NCI-H82 treated with DMSO at 0.1 percent for 48 hours (cell line): ENCODE measurements at regions not wholly inside any gene's neighbourhood (a gene's known extent, or its start where the extent isn't known, plus 50 kb on each side); places are given as distances from the start of the nearest gene placed in this dataset.
A peak's percentile ranks its signal among the peaks of the same experiment; 100 is the strongest.

ENCODE experiments used
- DNase-seq: peaks from one replicate; lab custom pipeline; 2025; ENCODE audit not compliant: unreplicated experiment; lab: John Stamatoyannopoulos, UW

DNA sequence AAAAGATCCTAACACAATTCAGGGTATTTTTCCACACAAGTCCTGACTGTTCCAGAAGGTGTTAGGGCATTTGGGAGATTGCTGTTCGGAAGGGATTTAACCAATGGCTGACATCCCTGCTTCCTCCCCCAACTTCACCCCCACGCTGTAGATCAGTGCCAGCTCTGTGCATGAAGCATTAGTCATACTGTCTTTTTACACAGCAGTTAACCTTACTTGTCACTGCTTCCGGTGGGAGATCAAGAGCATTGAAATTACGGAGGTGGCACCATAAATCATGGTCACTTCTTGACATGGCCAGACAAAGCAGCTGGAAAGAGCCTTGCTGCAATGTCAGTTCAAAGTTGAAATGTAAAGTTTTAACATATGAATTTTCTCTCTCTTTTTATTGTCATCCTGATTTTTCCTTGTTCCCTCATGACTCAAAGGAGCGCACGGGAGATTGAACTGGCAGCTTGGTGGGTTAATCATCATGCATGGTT, 70.2 kb downstream of the HRH4 start:
- no peak for DNase-seq

DNA sequence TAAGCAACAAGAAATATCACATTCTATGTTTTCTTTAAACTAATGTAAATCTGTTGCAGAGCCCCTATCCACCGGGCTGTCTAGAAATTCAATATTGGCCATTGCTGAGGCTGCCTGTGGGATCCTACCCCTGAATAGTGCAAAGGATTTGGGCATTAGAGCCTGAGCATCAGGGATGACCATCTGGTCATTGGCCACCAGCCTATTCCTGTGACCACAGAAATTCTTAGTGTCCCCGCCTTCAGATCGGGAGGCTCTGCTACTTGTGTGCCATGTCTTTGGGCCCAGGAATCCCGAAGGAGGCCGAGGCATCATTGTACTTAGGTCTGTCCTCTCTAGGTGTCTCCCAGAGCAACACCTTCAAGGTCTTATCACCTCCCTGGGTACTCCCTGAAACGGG, 73.8 kb downstream of the HRH4 start:
- peak; percentile 75 for DNase-seq

DNA sequence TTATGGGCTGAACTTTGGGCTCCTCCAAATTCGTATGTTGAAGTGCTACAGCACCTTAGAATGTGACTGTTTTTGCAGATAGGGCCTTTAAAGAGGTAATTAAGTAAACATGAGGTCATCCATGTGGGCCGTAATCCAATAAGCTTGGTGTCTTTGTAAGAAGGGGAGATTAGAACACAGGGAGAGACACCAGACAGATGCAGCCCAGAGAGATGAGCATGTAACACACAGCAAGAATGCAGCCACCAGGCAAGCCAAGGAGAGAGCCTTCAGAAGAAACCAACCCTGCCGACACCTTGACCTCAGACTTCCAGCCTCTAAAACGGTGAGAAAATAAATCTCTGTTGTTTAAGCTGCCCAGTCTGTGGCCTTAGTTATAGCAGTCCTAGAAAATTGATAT, 74.3 kb downstream of the HRH4 start:
- peak; percentile 97 for DNase-seq

DNA sequence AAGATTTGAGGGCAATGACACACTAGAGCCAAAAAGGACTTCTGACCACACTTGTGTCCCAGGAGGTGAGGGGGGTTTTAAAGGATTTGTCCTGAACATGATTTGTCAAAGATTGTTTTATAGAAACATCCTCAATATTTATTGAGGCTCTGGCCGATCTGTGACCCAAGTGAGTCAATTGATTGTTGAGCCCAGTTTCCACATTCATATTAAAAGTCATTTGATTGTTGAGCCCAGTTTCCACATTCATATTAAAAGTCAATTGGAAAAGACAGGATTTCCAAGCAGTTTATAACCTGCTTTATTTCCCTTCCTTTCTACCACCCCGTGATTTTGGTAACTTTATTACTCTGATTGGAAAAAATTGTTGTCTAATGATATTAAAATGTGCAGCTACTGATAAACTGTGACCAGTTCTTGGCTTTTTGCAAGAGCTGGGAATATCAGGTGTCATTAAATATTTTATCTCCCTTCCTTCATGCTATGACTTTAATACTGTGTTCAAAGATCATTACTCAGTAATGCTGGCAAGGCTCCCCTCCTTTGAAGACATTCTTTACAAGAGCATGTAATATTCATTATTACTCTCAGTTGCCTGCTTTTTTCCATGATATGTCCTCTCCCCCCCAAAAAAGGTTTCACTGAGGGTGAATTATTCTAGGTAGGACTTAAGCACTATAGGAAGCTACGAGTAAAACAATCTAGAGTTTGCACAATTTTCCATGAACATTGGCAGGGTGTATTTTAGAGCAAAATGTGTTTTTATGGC, 75.3 kb downstream of the HRH4 start:
- DNase-seq = no peak

DNA sequence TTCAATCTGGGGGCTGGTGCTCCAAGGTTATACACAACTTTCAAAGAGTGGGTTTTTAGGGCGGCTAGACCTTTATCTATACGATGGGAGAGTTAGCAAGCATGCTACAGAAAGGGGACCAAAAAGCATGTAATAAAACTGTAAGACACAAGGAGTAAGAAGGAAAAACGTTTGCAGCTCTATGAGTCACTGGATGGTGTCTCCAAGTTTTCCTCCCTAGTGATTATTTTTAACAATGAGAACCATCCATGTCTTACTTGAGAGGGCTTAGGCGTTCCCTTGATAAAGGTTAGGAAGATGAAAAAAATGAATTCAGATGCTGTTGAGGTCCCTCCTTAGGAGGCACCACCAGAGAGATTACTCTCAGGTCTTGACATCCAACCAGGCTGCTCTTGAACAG, 75.9 kb downstream of the HRH4 start:
- peak; percentile 32 for DNase-seq

DNA sequence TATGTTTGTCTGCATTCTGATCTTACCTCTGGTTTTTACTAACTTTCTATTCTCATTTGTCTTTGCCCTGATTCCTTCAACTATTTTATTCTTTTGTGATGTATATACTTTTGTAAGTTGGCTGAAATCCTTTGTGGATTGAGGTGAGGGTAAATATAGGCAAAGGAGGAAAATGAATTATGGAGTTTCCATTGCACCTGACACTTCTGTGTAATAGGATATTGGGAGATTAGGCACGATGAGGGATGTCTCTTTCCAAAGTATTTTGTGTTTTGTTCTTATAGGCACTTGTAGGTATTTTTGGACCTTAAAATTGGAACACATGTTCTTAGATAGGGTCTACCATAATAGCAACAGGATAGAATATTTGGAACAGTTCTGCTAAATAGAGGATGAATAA, 76.4 kb downstream of the HRH4 start:
- no peak for DNase-seq

DNA sequence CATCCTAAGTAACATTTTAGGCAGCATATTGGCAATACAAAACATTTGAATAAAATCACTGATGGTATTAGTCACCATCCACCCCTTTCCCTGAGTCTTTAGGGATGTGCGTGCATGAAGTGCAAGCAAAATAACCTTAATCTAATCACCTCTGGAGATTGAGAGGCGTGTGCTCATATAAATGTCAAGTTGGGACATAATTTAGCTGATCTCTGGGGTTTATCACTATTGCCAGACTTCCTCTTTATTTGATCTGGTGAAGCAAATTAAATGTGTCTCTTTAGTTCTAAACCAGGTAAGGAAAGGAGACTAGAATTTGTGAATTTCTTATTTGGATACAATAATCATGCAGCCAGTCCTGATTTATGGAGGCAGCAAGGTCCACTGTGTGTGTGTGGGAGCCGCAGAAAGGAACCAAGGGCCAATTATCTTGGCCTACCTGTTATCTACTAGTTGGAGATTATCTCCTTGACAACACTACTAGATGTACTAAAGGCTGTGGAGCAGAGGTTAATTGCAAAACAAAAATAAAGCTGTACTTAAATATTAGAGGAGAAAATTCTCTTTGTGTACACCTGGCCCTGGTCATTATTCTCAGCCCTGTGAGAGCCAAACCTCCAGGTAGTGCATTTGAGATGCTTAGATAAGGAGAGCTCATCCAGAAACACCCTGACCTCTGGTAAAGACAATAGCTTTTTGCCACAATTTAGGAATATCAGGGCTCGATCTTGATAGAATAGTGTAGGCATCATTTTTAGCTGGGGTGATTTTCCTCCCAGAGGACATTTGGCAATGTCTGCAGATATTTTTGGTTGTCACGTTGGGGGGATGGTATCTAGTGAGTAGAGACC, 78.2 kb downstream of the HRH4 start:
- no peak for DNase-seq

DNA sequence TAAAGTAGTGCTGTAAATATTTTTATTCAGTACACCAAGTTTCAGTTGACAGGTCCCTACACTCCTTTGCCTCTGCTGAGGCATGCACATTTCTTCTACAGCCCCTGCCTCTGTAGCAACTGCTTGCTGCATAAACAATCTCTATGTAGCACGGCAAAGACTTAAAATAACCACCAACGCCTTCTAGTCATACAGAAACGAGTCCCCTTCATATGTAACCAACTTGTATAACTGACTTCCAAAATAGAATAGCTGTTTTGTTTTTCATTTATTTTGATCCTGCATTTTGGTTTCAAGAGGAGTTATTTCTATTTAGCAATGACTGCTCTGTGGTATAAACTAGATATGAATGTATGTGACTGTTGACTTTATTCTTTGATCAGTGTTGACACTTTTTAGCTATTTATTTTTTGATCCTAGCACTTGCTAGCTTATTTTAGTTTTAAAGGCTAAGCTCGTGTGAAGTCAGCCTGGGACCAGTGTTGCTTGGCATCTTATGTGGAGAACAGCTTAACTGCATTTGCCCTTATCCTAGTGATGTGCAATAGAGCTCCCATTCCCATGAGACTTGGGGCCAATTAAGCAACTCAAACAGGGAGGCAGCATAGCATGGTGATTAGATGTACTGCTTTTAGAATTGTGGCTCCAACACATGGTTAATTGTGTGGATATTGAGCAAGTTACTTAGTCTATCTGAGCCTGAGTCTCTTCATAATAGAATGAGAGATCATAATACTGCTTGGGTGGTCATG, 79.6 kb downstream of the HRH4 start:
- DNase-seq = peak; percentile 18

DNA sequence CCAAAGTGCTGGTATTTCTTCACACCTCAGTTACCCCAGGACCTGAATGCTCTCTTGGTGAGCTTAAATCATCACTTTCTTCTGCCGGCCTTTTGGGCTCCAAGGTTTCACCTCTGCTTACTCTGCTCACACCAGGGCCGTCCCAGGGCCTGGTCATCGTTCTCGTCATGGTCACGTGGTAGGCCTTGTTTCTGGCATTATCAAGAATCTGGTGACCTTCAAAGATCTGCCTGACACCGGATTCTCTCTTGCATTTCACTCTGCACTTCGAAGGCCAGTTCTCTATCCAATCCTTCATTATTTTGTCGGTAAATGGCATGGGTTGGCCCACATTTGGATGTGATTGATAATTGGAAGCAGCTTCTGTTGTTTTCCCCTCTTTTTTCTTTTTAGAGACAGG, 80.5 kb downstream of the HRH4 start:
- no peak for DNase-seq

DNA sequence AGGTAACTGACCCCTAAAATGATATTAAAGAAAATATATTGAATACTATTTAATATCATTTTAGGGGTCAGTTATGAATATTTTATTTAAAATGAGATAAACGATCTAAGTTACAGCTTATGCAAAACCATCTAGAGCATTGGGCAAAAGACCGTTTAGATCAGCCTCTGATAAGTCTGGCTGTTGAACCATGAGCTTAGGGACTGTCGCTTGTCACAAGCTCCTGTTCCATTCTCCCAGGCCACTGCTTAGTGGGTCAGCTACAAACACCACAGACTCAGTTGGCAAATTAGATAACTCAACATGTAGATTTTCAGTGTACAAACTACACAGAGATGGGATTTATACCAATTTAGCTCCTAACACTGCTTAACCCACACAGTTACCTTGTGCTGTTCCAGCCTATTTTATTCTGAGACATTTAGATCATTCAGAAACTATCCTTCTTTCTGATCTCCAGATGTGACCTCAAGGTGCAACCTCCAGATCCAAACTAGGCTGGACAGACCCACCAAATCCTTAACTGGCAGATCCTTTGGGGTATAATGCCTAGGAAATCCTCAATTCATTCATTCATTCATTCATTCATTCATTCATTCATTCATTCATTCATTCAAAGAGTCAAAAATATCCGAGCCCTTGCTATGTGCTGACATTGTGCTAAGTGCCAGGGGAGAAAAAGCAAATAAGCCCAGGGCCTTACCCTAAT, 82.8 kb downstream of the HRH4 start:
- DNase-seq = no peak

DNA sequence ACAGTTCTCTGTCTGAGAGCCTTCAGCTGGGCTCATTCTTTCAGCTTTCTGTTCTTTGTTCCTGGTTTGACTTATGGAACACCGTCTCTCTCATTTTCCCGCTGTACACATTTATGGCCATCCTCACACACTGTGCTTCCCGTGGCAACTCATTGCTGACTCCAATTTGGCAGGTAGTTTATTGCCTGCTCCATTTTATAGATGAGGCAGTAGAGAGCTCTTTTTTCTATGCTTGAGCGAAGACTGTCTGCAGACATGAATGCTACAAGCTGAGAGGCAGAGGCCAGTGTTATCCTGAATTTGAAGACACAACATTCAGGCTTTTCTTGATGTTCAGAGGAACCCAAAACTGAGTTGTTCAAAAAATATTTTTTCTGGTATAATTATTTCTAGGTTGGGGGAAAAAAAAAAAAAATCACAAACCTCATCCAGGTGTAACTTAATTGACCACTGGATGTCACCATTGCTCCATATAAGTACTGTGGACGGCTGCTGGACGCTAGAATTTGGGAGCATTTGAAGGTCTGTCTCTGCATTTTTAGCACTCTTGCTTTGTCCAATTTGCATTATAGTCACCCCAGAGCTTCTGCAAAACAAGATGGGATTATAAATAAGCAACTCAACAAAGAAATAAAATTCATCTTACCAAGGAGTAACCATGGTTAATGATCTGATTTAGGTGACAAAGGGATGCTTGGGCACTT, 83.5 kb downstream of the HRH4 start:
- DNase-seq = no peak

DNA sequence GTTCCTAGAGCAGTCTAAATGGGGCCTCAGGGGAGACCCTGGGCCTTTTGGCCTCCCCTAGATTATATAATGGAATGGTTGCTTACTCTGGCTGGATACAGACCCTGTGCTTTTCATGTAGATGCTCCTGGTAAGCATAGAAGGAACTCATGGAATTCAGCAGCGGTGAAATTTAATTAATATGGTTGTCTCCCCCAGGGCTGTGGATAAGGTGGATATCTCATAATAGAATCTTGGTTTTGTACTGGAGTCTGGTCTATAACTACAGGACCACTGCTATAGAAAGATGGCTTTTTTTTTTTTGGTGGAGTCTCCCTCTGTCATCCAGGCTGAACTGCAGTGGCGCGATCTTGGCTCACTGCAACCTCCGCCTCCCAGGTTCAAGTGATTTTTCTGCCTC, 84.5 kb downstream of the HRH4 start:
- DNase-seq = no peak

DNA sequence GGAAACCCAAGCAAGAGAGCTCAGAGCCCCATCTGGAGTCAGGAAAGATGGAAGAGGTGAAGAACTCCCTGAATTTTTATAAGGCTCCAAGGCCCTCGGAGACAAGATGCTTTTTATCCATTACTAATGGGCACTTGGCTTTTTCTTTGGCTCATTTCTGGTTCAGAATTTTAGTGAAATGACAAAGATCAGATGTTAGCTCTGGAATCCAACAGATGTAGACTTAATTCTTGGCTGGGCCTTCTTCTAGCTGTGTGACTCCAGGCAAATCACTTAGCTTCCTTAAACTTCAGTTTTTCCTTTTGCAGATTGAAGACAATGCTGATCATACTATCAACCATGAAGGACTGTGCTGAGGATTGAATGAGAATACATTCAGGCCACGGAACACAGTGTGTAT, 85.2 kb downstream of the HRH4 start:
- no peak for DNase-seq

DNA sequence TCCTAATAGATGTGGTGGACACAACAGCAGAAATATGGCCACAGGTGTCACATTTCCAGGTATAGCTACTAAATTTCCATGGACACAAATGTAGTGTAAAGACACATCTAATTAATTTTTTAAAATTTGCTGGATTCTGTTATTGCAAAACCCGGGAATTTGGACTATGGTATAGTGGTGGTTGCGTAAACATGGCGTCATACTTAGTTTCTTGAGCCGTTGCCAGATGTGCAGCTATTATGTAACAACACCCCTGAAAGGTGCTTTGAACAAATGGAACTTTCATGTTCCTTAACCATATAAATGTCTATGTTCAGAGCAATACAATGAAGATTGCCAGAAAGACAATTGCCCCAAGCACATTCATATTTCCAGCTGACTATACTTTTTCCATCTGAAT, 85.9 kb downstream of the HRH4 start:
- DNase-seq = no peak

DNA sequence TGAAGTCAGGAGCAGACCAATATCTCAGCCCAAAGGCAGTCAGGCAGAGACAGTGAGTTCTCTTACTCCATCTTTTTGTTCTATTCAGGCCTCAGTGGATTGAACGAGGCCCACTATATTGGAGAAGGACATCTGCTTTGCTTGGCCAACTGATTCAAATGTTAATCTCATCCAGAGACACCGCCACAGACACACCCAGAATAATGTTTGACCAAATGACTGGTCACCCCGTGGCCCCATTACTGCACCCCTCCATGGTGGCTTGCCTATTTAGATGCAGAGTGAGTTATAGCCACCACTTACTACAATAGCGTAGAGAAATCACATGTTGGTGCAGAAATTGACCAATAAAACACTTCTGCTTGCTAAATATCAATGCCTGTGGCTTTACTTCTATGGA, 88.1 kb downstream of the HRH4 start:
- DNase-seq = no peak

DNA sequence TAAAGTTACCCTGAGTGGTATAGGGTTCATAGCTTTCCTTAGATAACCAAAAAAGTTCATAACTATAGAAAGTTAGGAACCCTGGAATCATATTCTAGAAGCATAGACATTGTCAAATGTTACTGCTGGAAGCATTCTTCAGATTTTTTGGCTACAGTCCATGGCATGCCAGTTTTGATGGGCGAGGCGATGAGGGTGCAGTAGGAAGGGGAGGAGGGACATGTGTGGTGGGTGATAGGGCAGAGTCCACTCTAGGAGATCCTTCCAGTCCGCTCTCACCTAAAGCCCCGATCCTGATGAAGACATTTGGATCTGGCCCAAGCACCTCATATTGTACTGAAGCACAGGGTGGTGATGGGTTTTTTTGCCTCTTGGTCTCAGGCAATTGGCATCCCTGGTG, 91.8 kb downstream of the HRH4 start:
- no peak for DNase-seq

DNA sequence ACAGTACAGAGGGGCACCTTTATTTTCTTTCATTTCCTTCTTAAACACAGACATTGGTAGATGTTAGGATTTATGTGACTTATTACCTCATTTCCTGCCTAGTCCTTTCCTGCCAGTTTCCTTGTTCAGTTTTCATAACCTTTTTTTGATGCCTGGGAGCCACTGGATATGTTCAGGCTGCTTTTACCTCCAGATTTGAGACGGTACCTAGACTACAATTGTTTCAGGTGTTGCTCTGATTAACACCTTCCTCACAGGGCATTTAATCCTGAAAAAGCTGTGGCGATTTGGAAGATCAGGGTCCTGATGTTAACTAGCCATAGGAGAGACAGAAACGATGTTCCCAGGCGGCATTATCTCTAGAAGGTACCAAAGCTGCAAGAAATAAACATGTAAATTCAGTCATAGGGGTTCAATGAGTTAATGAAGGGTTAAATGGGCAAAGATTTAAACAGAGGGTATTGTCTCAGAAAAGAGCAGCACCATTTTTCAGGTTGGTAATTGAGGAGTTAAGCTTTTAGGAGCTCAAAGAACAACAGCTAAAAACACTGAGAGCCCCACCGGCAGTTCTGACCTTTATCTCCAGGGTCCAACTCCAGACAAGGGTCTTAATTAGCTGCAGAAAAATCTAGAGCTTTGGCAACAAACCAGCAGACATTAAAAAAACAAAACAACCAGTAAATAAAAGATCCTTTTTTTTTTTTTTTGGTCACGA, 93.3 kb downstream of the HRH4 start:
- no peak for DNase-seq

DNA sequence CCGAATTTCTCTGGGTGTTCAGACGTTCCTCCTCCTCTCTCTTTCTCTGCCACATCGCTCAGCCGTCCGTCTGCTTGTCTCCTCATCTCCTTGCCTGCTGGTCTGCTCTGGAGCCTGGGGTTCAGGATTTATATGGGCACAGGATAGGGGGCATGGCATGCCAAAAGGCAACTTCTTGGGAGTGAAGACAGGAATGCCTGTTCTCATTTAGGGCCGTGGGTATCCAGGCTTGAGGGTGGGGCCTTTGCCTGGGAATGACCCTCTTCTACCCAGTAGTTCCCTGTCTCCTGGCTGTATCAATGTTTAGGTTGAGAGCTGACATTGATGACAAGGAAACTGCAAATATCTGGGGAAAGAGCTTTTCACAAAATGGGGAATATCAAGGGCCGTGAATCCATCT, 98.0 kb downstream of the HRH4 start:
- no peak for DNase-seq

DNA sequence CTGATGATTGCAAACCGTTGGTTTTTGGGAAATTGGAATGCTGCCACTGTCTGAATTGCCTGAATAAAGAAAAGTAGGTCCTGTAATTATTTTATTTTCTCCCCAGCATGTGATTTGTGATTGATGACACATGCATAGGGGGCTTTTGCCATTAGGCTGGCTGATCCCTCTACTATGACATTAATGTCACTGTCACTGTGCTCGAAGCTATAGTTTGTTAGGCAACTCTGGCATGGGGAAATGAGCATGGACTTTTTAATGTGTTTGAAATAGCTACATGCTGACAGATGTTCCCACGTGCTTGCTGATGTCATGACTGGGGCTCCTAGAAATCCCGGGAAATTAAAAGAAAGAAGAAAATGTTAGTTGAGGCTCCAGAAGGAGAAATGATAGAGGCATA, 99.1 kb downstream of the HRH4 start:
- no peak for DNase-seq

DNA sequence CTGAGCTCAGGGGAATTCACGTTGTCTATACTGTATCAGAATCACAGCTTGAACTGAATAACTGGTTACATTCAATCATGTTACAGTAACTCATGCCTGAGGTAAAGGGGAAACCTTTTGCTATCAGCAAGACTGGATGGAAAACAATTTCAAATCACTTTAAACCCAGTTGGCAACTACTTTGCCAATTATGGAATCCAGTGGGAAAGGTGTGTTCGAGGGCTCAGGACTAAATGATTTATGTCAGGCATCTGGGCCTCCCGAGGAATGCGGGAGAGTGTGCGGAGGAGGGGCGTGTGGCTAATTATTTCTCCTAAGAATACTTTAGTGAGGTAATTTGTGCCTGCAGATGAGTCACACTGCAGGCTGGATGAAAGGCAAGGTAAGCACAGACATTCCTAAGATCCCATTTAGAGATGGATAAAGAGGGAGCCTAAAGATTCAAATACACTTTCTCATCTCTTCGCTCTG, 100.1 kb downstream of the HRH4 start:
- DNase-seq = no peak
